ENCODE measurements at regions not wholly inside any gene's neighbourhood (a gene's known extent, or its start where the extent isn't known, plus 50 kb on each side); places are given as distances from the start of the nearest gene placed in this dataset.
"Not testable (repeated sequence)": the region's sequence is repeated elsewhere in the genome, so short reads cannot be mapped to it uniquely, and the experiment has no call there.

- DNase-seq = no peak
Observed at GRCh38 chr10:2784766-2785165, 282.6 kb upstream of the PFKP start.

- no peak for DNase-seq
Observed at GRCh38 chr10:2782950-2783349, 284.4 kb upstream of the PFKP start.

DNA sequence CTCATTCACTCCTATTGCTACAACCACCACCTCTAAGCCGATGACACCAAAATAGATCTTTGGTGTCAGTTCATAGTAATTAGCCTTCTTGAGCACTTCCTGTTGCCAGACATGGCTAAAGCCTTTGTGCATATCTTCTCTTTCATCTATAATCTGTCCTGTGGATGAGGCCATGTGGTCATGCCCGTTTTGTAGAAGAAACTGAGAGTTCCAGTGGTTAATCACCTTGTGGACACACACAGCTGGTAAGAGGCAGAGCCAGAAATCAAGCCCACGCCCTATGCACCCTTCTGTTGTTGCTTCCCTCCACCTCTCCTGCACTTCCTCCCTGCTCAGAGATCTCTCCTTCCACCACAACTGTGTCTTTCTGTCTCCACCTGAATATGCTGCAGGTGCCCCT lies 285.1 kb upstream of the PFKP start:
- no peak for DNase-seq

- DNase-seq = no peak
Observed at GRCh38 chr10:2777666-2778355, 289.5 kb upstream of the PFKP start.

- DNase-seq = no peak
Observed at GRCh38 chr10:2772816-2773631, 294.3 kb upstream of the PFKP start.

DNA sequence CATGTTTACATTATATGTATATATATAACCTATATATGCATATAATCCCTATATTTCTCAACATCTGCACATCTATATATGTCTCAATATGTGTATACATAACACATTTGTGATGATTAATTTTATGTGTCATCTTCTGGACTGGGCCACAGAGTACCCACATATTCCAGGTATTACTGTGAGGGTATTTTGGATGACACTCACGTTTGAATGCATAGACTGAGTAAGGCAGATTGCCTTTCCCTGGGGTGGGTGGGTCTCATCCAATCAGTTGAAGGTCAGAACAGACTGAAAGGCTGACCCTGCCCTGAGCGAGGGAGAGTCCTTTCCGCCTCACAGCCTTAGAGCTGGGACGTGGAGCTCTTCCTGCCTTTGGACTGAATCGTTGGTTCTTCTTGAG lies 295.2 kb upstream of the PFKP start:
- no peak for DNase-seq

DNA sequence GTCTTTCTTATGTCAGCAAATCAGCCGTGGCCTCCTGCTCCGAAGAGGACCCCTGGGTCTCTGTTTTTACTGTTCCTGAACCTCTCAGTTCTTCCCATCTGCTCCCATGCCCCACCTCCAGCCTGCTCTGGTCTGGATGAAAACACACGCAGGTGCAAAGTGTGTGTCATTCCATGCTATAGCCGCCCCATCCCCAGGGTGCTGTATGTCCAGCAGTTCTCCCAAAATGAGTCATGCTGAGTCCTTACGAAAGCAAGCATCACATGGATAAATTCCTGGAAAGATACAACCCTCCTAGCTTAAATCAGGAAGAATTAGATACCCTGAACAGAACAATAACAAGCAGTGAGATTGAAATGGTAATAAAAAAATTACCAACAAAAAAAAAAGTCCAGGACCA lies 300.1 kb upstream of the PFKP start:
- DNase-seq = not testable (repeated sequence)

- DNase-seq = no peak
Observed at GRCh38 chr10:2761971-2762370, 305.4 kb upstream of the PFKP start.

- no peak for DNase-seq
Observed at GRCh38 chr10:2761311-2761710, 306.0 kb upstream of the PFKP start.

DNA sequence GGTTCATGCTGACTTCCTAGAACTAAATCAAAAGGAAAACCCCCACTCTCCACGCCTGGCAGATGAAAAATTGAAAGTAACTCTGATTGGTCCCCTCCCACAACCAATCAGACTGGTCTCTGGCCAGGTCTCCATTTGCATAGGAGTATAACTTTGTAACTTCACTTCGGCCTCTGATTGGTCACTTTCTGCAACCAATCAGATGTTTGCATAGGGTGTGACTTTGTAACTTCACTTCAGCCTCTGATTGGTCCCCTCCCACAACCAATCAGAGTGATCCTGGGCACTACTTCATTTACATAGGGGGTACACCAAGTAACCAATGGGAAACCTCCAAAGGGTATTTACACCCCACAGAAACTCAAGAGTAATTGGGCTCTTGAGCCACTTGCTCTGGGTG lies 306.6 kb upstream of the PFKP start:
- DNase-seq = no peak

GRCh38 chr10:2759233-2759632 lies 308.1 kb upstream of the PFKP start:
- DNase-seq = no peak

DNA sequence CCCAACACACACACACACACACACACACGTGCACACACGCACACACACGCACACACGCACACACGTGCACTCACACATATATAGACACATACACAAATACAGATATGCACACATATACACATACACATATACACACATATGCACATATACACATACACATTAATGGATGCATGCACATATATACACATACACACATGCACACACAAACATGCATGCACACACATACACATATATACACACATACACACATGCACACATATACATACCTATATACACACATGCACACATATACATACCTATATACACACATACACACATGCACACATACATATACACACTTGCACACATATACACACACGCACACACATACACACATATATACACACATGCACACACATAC lies 312.4 kb upstream of the PFKP start:
- DNase-seq = no peak

DNA sequence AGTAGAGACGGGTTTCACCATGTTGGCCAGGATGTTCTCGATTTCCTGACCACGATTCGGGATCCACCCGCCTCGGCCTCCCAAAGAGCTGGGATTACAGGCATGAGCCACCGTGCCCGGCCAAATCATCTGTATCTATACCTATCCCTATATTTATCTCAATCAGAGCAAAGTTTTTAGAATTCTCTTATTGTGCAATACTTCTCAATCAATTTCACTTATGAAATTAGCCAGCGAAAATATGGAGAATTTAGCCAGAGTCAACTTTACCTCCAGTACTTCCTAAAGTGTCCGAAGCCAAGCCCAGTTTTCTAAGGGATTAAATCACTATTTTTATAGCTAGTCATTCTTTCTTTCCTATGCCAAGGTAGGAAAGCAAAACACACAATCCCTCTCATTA lies 319.1 kb upstream of the PFKP start:
- no peak for DNase-seq

- DNase-seq = no peak
Observed at GRCh38 chr10:2746638-2747037, 320.7 kb upstream of the PFKP start.

DNA sequence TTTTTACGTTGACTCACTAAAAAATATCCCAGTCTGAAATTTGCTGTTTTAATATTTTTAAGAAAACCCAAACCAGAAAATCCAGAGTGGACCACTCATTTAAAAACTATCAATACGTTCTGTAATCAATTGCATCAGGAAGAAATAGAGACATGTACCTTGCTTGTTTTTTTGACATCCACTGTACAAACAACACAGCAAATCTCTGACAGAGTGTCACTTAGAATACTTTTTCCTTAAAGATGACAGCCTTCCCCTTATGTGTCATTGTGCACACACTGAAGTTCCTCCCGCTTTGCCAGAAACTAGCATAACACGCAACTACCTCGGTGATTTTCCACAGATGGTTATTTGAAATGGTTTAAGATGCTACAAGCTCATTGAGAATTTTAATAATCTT lies 321.7 kb upstream of the PFKP start:
- no peak for DNase-seq

DNA sequence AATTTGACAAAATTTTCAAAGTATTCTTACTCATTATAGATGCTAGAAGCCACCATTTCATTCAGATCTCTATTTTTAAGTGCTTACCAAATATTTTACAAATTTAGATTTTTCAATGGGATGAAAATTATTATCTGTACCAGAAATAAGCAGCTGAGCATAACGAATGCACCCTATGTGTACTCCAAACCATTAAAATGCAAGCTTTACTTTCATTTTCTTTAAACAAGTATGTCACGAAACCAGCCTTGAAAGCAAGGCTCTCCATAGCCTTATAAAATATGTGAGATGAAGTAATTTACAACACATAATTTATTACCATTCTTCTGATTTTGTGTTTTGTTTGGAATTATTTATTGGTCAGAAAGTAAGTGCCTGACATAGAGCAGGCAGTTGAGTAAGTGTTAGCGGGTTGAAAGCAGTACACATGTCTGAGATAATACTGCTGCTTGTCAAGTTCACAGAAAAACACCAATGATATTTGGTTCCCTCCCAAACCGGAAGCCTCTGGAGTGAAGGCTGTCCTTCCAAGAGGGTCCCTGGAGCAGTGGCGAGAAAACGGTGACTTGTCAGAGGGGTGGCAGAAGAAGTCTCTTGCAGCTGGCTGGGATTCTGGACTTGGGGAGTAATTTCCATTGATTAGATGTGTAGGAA lies 322.7 kb upstream of the PFKP start:
- no peak for DNase-seq

GRCh38 chr10:2734603-2735002 lies 332.7 kb upstream of the PFKP start:
- DNase-seq = no peak

GRCh38 chr10:2733278-2733963 lies 333.9 kb upstream of the PFKP start:
- no peak for DNase-seq

DNA sequence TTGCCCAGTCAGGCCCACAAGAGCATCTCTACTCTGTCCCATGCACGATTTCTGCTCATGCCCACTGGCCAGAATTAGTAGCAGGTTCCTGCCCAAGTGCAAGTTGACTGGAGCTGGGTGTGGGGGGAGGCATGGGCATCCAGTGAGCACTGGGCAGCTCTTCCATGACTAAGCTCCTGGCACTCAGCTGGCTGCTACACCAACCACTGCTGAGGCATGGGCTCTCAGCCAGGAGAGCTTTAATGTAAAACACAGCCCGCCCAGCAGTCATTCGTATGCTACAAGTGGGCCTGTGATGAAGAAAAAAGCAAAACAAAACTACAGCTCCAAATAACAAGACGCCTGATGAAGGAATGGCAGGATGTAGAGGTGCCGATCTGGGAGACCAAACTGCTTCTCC lies 335.4 kb upstream of the PFKP start:
- DNase-seq = no peak

GRCh38 chr10:2729197-2729596 lies 338.2 kb upstream of the PFKP start:
- DNase-seq = no peak

- no peak for DNase-seq
Observed at GRCh38 chr10:2728087-2728486, 339.3 kb upstream of the PFKP start.

GRCh38 chr10:2716596-2716995 lies 350.8 kb upstream of the PFKP start:
- DNase-seq = no peak

GRCh38 chr10:2714597-2714996 lies 352.8 kb upstream of the PFKP start:
- DNase-seq = no peak
